ENCODE measurements at regions not wholly inside any gene's neighbourhood (a gene's known extent, or its start where the extent isn't known, plus 50 kb on each side); places are given as distances from the start of the nearest gene placed in this dataset.

DNA sequence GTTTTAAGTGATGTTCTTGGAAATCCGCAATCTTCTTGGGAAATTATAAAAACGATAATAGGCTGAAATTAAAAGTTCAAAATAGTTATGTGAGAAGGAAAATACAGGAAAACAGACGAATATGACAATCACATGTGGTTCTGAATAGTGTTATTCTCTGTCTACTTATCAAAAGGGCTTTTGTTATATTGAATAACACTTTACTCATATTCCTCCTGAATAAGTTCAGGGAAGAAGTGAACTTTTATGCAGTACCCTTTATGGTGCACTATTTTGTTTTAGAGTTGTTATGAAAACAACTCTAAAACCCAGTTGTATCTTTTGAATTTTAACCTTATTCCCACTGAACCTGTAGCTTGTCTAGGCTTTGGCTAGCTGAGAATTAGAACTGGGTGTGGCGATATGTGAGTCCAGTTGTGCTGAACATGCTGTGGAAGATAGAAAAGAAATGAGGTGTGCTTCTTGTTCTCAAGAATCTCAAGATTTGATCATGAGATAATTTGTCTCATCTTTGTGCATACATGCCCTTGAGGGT lies 384.4 kb downstream of the LMO7 start:
- TF ChIP-seq GATA2 (IDR thresholded peaks at IDR 0.05; ENCODE audit: low read depth, low read length): no peak
- TF ChIP-seq GATA3 (IDR thresholded peaks at IDR 0.05; ENCODE audit: low read depth, low read length): no peak
